AG09309 (cell line): ENCODE measurements at regions not wholly inside any gene's neighbourhood (a gene's known extent, or its start where the extent isn't known, plus 50 kb on each side); places are given as distances from the start of the nearest gene placed in this dataset.
"Not testable (repeated sequence)": the region's sequence is repeated elsewhere in the genome, so short reads cannot be mapped to it uniquely, and the experiment has no call there.

ENCODE experiments used
- DNase-seq: peaks from one replicate; pipeline ENCODE4 v3.0.0-alpha.2; 2010; ENCODE audit warnings: low read depth
- H3K4me3 ChIP-seq: 2 replicates; pipeline ENCODE4 v1.5.1; 2011; ENCODE audit warnings: mild to moderate bottlenecking, low read depth, low read length, moderate library complexity; ENCODE audit not compliant: control insufficient read depth
- CTCF ChIP-seq: IDR thresholded peaks from 2 replicates; pipeline ENCODE4 v1.5.1; 2011; ENCODE audit warnings: mild to moderate bottlenecking, low read depth, low read length, inconsistent platforms; ENCODE audit not compliant: insufficient read depth, control insufficient read depth; ENCODE audit errors: missing control alignments

GRCh38 chrX:98207947-98208346, 1324.2 kb downstream of the RPA4 start:
- DNase-seq: no peak
- no peak for TF ChIP-seq CTCF

GRCh38 chrX:98231003-98231402, 1347.3 kb downstream of the RPA4 start:
- no peak for DNase-seq
- no peak overlapping the region for H3K4me3 ChIP-seq
- no peak for TF ChIP-seq CTCF

More at GRCh38 chrX:98207947-98208346, 1324.2 kb downstream of the RPA4 start:
- no peak overlapping the region for H3K4me3 ChIP-seq

- DNase-seq, H3K4me3 ChIP-seq: not testable (repeated sequence)
Observed at GRCh38 chrX:98240061-98240460, 1356.4 kb downstream of the RPA4 start.

GRCh38 chrX:98263135-98263534, 1379.4 kb downstream of the RPA4 start:
- no peak for DNase-seq
- no peak overlapping the region for H3K4me3 ChIP-seq
- no peak for TF ChIP-seq CTCF

GRCh38 chrX:98289726-98290125, 1406.0 kb downstream of the RPA4 start:
- H3K4me3 ChIP-seq: no peak overlapping the region
- no peak for DNase-seq
- no peak for TF ChIP-seq CTCF

- no peak for TF ChIP-seq CTCF
- no peak overlapping the region for H3K4me3 ChIP-seq
- no peak for DNase-seq
Observed at GRCh38 chrX:98294310-98294709, 1410.6 kb downstream of the RPA4 start.

- H3K4me3 ChIP-seq: no peak overlapping the region
- no peak for DNase-seq
- no peak for TF ChIP-seq CTCF
Observed at GRCh38 chrX:98296129-98296528, 1412.4 kb downstream of the RPA4 start.
